ENCODE measurements at regions not wholly inside any gene's neighbourhood (a gene's known extent, or its start where the extent isn't known, plus 50 kb on each side); places are given as distances from the start of the nearest gene placed in this dataset.

GRCh38 chr17:83178533-83179304, 99.3 kb downstream of the METRNL start:
- TF ChIP-seq JUN (IDR thresholded peaks at IDR 0.05; ENCODE audit: borderline replicate concordance, insufficient read depth, insufficient read length, low read depth) (no peak), CTCF (IDR thresholded peaks at IDR 0.05; ENCODE audit: extremely low read depth in 1 of 2, insufficient read depth in 1 of 2, low read depth in 1 of 2, low read length in 2 of 2) (no peak), POLR2AphosphoS5 (IDR thresholded peaks at IDR 0.05; ENCODE audit: insufficient read depth, low read depth, low read length) (no peak)
